ENCODE measurements at regions not wholly inside any gene's neighbourhood (a gene's known extent, or its start where the extent isn't known, plus 50 kb on each side); places are given as distances from the start of the nearest gene placed in this dataset.
"Not testable (repeated sequence)": the region's sequence is repeated elsewhere in the genome, so short reads cannot be mapped to it uniquely, and the experiment has no call there.

DNA sequence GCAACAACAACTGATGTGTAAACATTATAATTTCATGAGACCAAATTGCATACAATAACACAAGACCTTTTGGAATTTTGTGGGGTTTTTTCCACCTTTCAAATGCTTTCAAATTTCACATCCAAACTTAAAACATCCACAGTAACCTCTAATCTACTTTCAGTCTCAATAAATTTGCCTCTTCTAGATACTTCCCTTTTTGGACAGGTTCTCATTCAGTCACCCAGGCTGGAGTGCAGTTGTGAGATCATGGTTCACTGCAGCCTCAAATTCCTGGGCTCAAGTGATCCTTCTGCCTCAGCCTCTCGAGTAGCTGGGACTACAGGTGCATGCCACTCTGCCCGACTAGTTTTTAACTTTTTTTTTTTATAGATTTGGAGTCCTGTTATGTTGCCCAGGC lies 556.6 kb downstream of the NLGN4X start:
- Histone ChIP-seq H3K36me3 (no peaks in the 10 kb centered on the region), H3K9me3 (no peaks in the 10 kb centered on the region), H3K4me1 (no peaks in the 10 kb centered on the region), H3K27me3 (no peaks in the 10 kb centered on the region), H3K27ac (no peak overlapping the region), H3K4me3 (no peak overlapping the region)
- 53 to 76% methylated on average over 2 of the region's 2 CpGs for WGBS, 2 donors
- intact Hi-C loops (cut with DNase I), result no loop called here
- TF ChIP-seq EP300 (IDR thresholded peaks at IDR 0.05) (no peak), POLR2AphosphoS5 (IDR thresholded peaks at IDR 0.05) (no peak)
- DNase-seq, result no peak

DNA sequence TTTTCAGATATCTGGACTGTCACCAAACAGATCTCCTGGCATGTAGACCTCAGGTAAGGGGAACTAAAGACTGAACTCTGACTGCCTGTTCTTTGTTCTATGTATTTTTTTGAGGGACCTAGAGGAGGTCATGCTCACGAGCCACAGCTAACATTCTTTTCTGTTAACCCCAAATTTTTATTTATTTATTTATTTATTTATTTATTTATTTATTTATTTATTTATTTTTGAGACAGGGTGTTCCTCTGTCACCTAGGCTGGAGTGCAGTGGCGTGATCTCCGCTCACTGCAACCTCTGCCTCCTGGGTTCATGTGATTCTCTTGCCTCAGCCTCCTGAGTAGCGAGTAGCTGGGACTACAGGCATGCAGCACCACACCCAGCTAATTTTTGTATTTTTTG lies 562.0 kb downstream of the NLGN4X start:
- H3K27ac ChIP-seq; H3K36me3 ChIP-seq; intact Hi-C loops (cut with DNase I); H3K4me1 ChIP-seq; H3K4me3 ChIP-seq; H3K27me3 ChIP-seq; H3K9me3 ChIP-seq; DNase-seq: not testable (repeated sequence)
- 67 to 84% methylated on average over 4 of the region's 4 CpGs for WGBS, 2 donors

DNA sequence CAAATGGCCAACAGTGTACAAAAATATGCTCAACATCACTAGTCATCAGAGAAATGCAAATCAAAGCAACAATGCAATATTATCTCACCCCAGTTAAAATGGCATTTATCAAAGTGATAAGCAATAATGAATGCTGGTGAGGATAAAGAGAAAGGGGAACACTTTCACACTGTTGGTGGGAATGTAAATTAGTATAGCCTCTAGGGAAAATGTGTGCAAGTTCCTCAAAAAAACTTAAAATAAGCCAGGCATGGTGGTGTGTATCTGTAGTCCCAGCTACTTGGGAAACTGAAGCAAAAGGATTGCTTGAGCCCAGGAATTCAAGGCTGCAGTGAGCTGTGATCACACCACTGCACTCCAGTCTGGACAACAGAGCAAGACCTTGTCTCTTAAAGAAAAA lies 572.1 kb downstream of the NLGN4X start:
- H3K27me3 ChIP-seq, result no peaks in the 10 kb centered on the region
- TF ChIP-seq EP300 (IDR thresholded peaks at IDR 0.05) (no peak), POLR2AphosphoS5 (IDR thresholded peaks at IDR 0.05) (no peak)
- TF ChIP-seq, protein P1, sequence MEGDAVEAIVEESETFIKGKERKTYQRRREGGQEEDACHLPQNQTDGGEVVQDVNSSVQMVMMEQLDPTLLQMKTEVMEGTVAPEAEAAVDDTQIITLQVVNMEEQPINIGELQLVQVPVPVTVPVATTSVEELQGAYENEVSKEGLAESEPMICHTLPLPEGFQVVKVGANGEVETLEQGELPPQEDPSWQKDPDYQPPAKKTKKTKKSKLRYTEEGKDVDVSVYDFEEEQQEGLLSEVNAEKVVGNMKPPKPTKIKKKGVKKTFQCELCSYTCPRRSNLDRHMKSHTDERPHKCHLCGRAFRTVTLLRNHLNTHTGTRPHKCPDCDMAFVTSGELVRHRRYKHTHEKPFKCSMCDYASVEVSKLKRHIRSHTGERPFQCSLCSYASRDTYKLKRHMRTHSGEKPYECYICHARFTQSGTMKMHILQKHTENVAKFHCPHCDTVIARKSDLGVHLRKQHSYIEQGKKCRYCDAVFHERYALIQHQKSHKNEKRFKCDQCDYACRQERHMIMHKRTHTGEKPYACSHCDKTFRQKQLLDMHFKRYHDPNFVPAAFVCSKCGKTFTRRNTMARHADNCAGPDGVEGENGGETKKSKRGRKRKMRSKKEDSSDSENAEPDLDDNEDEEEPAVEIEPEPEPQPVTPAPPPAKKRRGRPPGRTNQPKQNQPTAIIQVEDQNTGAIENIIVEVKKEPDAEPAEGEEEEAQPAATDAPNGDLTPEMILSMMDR (IDR thresholded peaks at IDR 0.05), result no peak
- intact Hi-C loops (cut with DNase I), result no loop called here
- no peak for DNase-seq
- H3K36me3 ChIP-seq, result no peaks in the 10 kb centered on the region
- H3K4me1 ChIP-seq, result no peaks in the 10 kb centered on the region
- no peak overlapping the region for H3K27ac ChIP-seq
- no peak overlapping the region for H3K4me3 ChIP-seq
- H3K9me3 ChIP-seq, result no peaks in the 10 kb centered on the region

DNA sequence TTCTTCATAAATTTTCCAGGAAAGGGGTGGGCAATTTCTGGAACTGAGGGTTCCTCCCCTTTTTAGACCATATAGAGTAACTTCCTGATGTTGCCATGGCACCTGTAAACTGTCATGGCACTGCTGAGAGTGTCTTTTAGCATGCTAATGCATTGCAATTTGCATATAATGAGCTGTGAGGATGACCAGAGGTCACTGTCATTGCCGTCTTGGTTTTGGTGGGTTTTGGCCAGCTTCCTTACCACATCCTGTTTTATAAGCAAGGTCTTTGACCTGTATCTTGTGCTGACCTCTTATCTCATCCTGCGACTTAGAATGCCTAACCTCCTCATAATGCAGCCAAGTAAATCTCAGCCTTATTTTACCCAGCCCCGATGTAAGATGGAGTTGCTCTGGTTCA lies 577.8 kb downstream of the NLGN4X start:
- no peak overlapping the region for H3K27ac ChIP-seq
- no peaks in the 10 kb centered on the region for H3K27me3 ChIP-seq
- intact Hi-C loops (cut with DNase I), result no loop called here
- H3K4me1 ChIP-seq, result no peaks in the 10 kb centered on the region
- WGBS, 2 donors, result 64 to 69% methylated on average over 3 of the region's 3 CpGs
- no peaks in the 10 kb centered on the region for H3K9me3 ChIP-seq
- no peaks in the 10 kb centered on the region for H3K36me3 ChIP-seq
- TF ChIP-seq POLR2A (IDR thresholded peaks at IDR 0.05), result no peak
- no peak for TF ChIP-seq EP300 (IDR thresholded peaks at IDR 0.05)
- TF ChIP-seq POLR2AphosphoS5 (IDR thresholded peaks at IDR 0.05), result no peak
- TF ChIP-seq, protein P1 (IDR thresholded peaks at IDR 0.05), result no peak
- no peak overlapping the region for H3K4me3 ChIP-seq
- DNase-seq, result no peak

DNA sequence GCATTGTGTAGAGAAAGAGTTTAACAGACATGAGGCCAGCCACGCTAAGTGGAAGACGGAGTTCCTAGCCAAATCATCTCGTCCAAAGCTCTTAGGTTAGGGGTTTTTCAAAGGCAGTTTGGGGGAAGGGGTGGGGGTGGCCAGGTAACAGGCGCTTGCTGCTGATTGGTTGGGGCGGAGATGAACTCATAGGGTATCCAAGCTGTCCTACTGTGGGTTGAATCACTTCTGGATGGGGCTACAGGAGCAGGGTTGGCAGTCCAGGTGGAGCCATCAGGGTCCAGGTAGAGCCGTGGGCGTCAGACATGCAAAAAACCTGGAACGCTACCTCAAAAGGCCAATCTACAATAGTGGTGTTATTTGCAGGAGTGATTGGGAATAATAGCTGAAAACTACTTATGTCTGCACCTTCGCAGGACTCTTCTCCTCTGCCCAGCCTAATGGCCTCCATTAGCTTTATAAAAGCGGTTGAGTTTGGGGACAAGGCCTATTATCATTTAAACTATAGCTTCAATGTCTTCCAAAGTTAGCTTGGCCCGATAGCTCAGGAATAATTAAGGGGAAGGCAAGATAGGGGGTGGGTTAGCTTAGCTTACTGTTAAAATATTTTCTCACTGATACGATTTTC lies 579.6 kb downstream of the NLGN4X start:
- no peaks in the 10 kb centered on the region for H3K9me3 ChIP-seq
- no peak overlapping the region for H3K27ac ChIP-seq
- H3K36me3 ChIP-seq, result no peaks in the 10 kb centered on the region
- no peaks in the 10 kb centered on the region for H3K27me3 ChIP-seq
- TF ChIP-seq EP300 (IDR thresholded peaks at IDR 0.05) (no peak), POLR2A (IDR thresholded peaks at IDR 0.05) (no peak), POLR2AphosphoS5 (IDR thresholded peaks at IDR 0.05) (no peak)
- TF ChIP-seq, protein P1 (IDR thresholded peaks at IDR 0.05), result no peak
- H3K4me3 ChIP-seq, result no peak overlapping the region
- no peaks in the 10 kb centered on the region for H3K4me1 ChIP-seq
- intact Hi-C loops (cut with DNase I), result no loop called here
- 84 to 86% methylated on average over 12 of the region's 12 CpGs for WGBS, 2 donors
- DNase-seq, result no peak

DNA sequence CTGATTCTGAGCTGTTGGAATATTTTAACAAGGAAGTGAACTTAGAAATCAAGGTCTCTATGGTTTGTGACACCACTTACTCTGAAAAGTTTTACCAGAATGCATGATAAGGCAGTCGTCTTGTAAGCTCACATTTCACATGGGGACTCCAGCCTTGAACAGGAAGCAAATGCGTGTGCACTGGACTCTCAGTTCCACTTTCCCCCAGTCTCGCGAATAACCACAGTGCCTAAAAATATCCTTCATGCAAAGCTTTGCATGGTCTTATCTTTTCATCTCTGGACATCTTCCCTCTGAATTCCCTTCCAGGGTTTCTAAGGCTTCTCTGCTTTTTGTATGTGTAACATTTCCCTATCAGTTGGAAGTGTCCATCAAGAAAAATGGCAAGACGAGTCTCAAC lies 581.8 kb downstream of the NLGN4X start:
- Histone ChIP-seq H3K36me3 (no peaks in the 10 kb centered on the region), H3K27ac (no peak overlapping the region), H3K27me3 (no peaks in the 10 kb centered on the region), H3K4me1 (no peaks in the 10 kb centered on the region), H3K9me3 (no peaks in the 10 kb centered on the region), H3K4me3 (no peak overlapping the region)
- intact Hi-C loops (cut with DNase I), result no loop called here
- TF ChIP-seq EP300 (IDR thresholded peaks at IDR 0.05) (no peak), POLR2AphosphoS5 (IDR thresholded peaks at IDR 0.05) (no peak)
- WGBS, 2 donors, result 40 to 79% methylated on average over 5 of the region's 5 CpGs
- DNase-seq, result no peak

All from sigmoid colon (tissue), 6 donors.